Occipital lobe (tissue), 1 donor: ENCODE measurements at regions not wholly inside any gene's neighbourhood (a gene's known extent, or its start where the extent isn't known, plus 50 kb on each side); places are given as distances from the start of the nearest gene placed in this dataset.

ENCODE experiments used
- DNase-seq: peaks from one replicate; lab custom pipeline; 2025; lab: John Stamatoyannopoulos, UW

GRCh38 chr10:58014436-58014835, 253.3 kb downstream of the IPMK start:
- no peak for DNase-seq

GRCh38 chr10:58013406-58013805, 254.3 kb downstream of the IPMK start:
- no peak for DNase-seq

- DNase-seq: no peak
These were observed 257.5 kb downstream of the IPMK start for GRCh38 chr10:58010073-58010702.

GRCh38 chr10:58003945-58004344, 263.7 kb downstream of the IPMK start:
- no peak for DNase-seq

- DNase-seq: no peak
These were observed 266.5 kb downstream of the IPMK start for GRCh38 chr10:58001159-58001558.

GRCh38 chr10:57996536-57996935, 271.2 kb downstream of the IPMK start:
- DNase-seq: no peak

- no peak for DNase-seq
These were observed 274.4 kb downstream of the IPMK start for GRCh38 chr10:57993302-57993701.

GRCh38 chr10:57992321-57993077, 275.2 kb downstream of the IPMK start:
- DNase-seq: no peak

- no peak for DNase-seq
These were observed 278.7 kb downstream of the IPMK start for GRCh38 chr10:57988964-57989363.

- DNase-seq: no peak
These were observed 280.5 kb downstream of the IPMK start for GRCh38 chr10:57987055-57987721.

- no peak for DNase-seq
These were observed 281.3 kb downstream of the IPMK start for GRCh38 chr10:57986422-57986821.

- no peak for DNase-seq
These were observed 284.4 kb downstream of the IPMK start for GRCh38 chr10:57983281-57983791.

- DNase-seq: no peak
These were observed 285.6 kb downstream of the IPMK start for GRCh38 chr10:57982091-57982490.

GRCh38 chr10:57979956-57980355, 287.7 kb downstream of the IPMK start:
- no peak for DNase-seq

GRCh38 chr10:57979491-57979890, 288.2 kb downstream of the IPMK start:
- DNase-seq: no peak

GRCh38 chr10:57977262-57977661, 290.4 kb downstream of the IPMK start:
- no peak for DNase-seq

GRCh38 chr10:57973451-57973850, 294.2 kb downstream of the IPMK start:
- no peak for DNase-seq

GRCh38 chr10:57972783-57973182, 294.9 kb downstream of the IPMK start:
- no peak for DNase-seq

- DNase-seq: no peak
These were observed 299.2 kb downstream of the IPMK start for GRCh38 chr10:57968328-57969016.

- DNase-seq: peak; percentile 63
These were observed 303.3 kb downstream of the IPMK start for GRCh38 chr10:57964351-57964750.

- no peak for DNase-seq
These were observed 304.1 kb downstream of the IPMK start for GRCh38 chr10:57963546-57963945.

GRCh38 chr10:57962839-57963238, 304.9 kb downstream of the IPMK start:
- no peak for DNase-seq
